ENCODE measurements at regions not wholly inside any gene's neighbourhood (a gene's known extent, or its start where the extent isn't known, plus 50 kb on each side); places are given as distances from the start of the nearest gene placed in this dataset.
"Not testable (repeated sequence)": the region's sequence is repeated elsewhere in the genome, so short reads cannot be mapped to it uniquely, and the experiment has no call there.

DNA sequence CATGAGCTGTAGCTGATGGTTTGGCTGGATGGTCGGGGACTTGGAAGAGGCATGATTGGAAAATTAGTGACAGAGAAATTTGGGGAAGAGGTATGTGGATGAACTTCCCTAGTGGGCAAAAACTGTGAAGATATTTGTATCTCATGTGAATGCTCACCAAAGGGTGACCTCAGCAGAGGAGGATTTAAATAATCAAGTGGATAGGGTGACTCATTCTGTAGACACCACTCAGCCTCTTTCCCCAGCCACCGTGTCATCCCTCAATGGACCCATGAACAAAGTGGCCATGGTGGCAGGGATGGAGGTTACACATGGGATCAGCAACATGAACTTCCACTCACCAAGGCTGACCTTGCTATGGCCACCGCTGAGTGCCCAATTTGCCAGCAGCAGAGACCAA is 60.8 kb upstream of the KRAS start:
- no peaks in the 10 kb centered on the region for H3K27me3 ChIP-seq
- DNase-seq, result no peak
- no peaks in the 10 kb centered on the region for H3K9me3 ChIP-seq
- no peaks in the 10 kb centered on the region for H3K4me1 ChIP-seq
- H3K36me3 ChIP-seq, result no peaks in the 10 kb centered on the region
- H3K4me3 ChIP-seq (ENCODE audit: low read depth, low read length), result no peak overlapping the region
- TF ChIP-seq, protein P1, sequence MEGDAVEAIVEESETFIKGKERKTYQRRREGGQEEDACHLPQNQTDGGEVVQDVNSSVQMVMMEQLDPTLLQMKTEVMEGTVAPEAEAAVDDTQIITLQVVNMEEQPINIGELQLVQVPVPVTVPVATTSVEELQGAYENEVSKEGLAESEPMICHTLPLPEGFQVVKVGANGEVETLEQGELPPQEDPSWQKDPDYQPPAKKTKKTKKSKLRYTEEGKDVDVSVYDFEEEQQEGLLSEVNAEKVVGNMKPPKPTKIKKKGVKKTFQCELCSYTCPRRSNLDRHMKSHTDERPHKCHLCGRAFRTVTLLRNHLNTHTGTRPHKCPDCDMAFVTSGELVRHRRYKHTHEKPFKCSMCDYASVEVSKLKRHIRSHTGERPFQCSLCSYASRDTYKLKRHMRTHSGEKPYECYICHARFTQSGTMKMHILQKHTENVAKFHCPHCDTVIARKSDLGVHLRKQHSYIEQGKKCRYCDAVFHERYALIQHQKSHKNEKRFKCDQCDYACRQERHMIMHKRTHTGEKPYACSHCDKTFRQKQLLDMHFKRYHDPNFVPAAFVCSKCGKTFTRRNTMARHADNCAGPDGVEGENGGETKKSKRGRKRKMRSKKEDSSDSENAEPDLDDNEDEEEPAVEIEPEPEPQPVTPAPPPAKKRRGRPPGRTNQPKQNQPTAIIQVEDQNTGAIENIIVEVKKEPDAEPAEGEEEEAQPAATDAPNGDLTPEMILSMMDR (IDR thresholded peaks at IDR 0.05; ENCODE audit: low read depth, low read length), result no peak

DNA sequence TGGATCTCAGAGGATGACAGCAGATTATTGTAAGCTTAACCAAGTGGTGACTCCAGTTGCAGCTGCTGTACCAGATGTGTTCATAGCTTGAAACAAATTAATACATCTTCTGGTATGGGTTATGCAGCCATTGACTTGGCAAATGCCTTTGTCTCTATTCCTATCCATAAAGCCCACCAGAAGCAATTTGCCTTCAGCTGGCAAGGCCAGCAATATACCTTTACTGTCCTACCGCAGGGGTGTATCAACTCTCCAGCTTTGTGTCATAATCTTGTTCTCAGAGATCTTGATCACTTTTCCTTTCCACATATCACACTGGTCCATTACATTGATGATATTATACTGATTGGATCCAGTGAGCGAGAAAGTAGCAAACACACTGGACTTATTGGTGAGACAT is 59.3 kb upstream of the KRAS start:
- H3K4me3 ChIP-seq (ENCODE audit: low read depth, low read length); DNase-seq: not testable (repeated sequence)

DNA sequence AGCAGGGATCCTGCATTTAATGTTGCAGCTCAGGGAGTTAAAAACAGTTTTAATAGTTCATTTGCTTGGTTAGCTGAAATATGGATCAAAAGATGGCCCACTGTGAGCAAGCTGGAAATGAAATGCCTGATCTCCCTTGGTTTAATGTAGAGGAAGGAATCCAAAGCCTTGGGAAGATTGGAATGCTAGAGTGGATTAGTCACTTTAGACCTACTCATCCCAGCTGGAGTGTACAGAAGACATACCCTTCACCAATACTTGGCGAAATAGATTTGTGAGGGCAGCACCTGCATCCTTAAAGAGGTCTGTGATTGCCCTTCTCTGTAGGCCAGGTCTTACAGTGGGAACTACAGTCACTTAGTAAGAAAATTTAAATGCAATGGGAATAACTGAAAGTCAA is 58.0 kb upstream of the KRAS start:
- Histone ChIP-seq H3K4me1 (no peaks in the 10 kb centered on the region), H3K4me3 (ENCODE audit: low read depth, low read length) (no peak overlapping the region), H3K27me3 (no peaks in the 10 kb centered on the region), H3K9me3 (no peaks in the 10 kb centered on the region), H3K36me3 (no peaks in the 10 kb centered on the region)
- TF ChIP-seq, protein P1 (IDR thresholded peaks at IDR 0.05; ENCODE audit: low read depth, low read length), result no peak
- no peak for DNase-seq

More for the DNA sequence above, 59.3 kb upstream of the KRAS start:
- not testable (repeated sequence) for H3K27me3 ChIP-seq, H3K4me1 ChIP-seq, H3K9me3 ChIP-seq, H3K36me3 ChIP-seq

DNA sequence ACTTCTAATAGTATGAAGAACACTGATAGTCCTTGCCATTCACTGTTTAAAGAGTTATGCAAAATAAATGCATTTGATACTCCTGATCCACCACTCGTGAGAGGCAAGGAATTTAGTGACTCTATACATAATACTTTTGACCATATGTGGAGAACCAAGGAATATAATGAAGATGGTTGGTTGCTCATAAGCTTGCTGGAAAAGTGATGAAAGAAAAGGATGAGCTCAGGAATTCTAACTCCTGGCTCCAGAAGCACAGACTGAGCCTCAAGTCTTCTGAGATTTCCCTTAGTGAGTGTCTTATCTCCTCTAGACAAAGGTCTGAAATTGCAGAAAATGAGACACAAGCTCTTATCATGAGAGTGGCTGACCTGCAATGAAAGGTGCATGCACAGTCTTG is 57.1 kb upstream of the KRAS start:
- no peak for DNase-seq
- Histone ChIP-seq H3K4me3 (ENCODE audit: low read depth, low read length) (no peak overlapping the region), H3K4me1 (no peaks in the 10 kb centered on the region), H3K36me3 (no peaks in the 10 kb centered on the region), H3K9me3 (no peaks in the 10 kb centered on the region), H3K27me3 (no peaks in the 10 kb centered on the region)
- TF ChIP-seq, protein P1 (IDR thresholded peaks at IDR 0.05; ENCODE audit: low read depth, low read length), result no peak

DNA sequence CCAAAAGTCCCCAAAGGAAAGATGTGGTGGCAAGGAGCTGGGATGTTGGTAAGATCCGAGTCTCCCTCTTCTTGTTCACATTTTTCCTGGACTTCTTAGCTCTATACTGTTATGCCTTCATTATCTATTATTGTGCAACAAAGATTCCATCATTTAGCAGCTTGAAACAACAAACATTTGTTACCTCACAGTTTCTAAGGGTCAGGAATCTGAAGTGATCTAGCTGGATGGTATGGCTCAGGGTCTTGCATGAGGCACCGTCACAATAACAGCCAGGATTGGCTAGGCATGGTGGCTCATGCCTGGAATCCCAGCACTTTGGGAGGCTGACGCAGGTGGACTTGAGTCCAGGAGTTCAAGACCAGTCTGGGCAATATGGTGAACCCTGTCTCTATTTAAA is 51.1 kb upstream of the KRAS start:
- H3K4me1 ChIP-seq, result no peaks in the 10 kb centered on the region
- H3K36me3 ChIP-seq, result no peaks in the 10 kb centered on the region
- H3K27me3 ChIP-seq, result no peaks in the 10 kb centered on the region
- H3K9me3 ChIP-seq, result no peaks in the 10 kb centered on the region; the same call in 1 of the 2 replicates
- no peak for DNase-seq
- TF ChIP-seq, protein P1 (IDR thresholded peaks at IDR 0.05; ENCODE audit: low read depth, low read length), result no peak
- no peak overlapping the region for H3K4me3 ChIP-seq (ENCODE audit: low read depth, low read length)

Data from BE2C (cell line).